Esophagus muscularis mucosa (tissue), 4 donors: ENCODE measurements at regions not wholly inside any gene's neighbourhood (a gene's known extent, or its start where the extent isn't known, plus 50 kb on each side); places are given as distances from the start of the nearest gene placed in this dataset.

Experiments
- DNase-seq: peaks from one replicate; pipeline ENCODE4 v3.0.0-alpha.2; 2017; ENCODE audit errors: extremely low spot score
- H3K27ac ChIP-seq, 4 donors: fragments of 200-600 bp; sonication (generic); replicated peaks in 1 of 4; 1 replicate in 3 of 4; 2 replicates in 1 of 4; pipeline ENCODE4 v1.5.1; 2016 to 2019; ENCODE audit warnings: mild to moderate bottlenecking in 1 of 4
- H3K27me3 ChIP-seq, 4 donors: fragments of 200-600 bp; sonication (generic); one replicate each; pipeline versions ENCODE4 v1.5.1 to v1.6.0; 2016 to 2019
- H3K36me3 ChIP-seq, 4 donors: fragments of 200-600 bp; sonication (generic); one replicate each; pipeline ENCODE4 v1.5.1; 2016 to 2019
- H3K4me1 ChIP-seq, 4 donors: fragments of 200-600 bp; sonication (generic); one replicate each; pipeline ENCODE4 v1.5.1; 2016 to 2019
- H3K4me3 ChIP-seq, 4 donors: fragments of 200-600 bp; sonication (generic); 1 replicate in 2 of 4; 2 replicates in 2 of 4; pipeline ENCODE4 v1.5.1; 2016 to 2019; ENCODE audit warnings: mild to moderate bottlenecking in 4 of 4, moderate library complexity in 1 of 4
- H3K9me3 ChIP-seq, 4 donors: fragments of 200-600 bp; sonication (generic); 1 replicate in 3 of 4; 2 replicates in 1 of 4; pipeline ENCODE4 v1.5.1; 2016 to 2019
- EP300 ChIP-seq: sonication (generic); formaldehyde crosslinking; IDR thresholded peaks from one replicate; pipeline ENCODE4 v1.6.1; 2017; ENCODE audit warnings: antibody characterized with exemption
- POLR2A ChIP-seq: fragments of 450-650 bp; IDR thresholded peaks from one replicate; pipeline ENCODE4 v1.6.1; 2017; ENCODE audit warnings: antibody characterized with exemption, moderate library complexity, mild to moderate bottlenecking, low read depth
- POLR2AphosphoS5 ChIP-seq, 2 donors: sonication (generic); formaldehyde crosslinking; IDR thresholded peaks; one replicate each; pipeline ENCODE4 v1.6.1; 2017; ENCODE audit warnings: antibody characterized with exemption in 2 of 2
- WGBS: methylation state at CpG from one replicate; pipeline ENCODE4 v1.1.5; 2018; 5-methylcytosine and 5-hydroxymethylcytosine counted together
- intact Hi-C: fragments of 100-400 bp; cut with DNase I; formaldehyde crosslinking; loops from one replicate; pipeline ENCODE4 v1.15.1; 2023
- TF ChIP-seq, protein P1 (sequence below), 3 experiments: fragments of 200-600 bp in 2 of 3; fragments of 450-650 bp in 1 of 3; sonication (generic) in 2 of 3; IDR thresholded peaks; one replicate each; pipeline ENCODE4 v1.5.1; 2017 to 2019; ENCODE audit warnings: antibody characterized with exemption in 3 of 3, mild to moderate bottlenecking in 2 of 3, moderate library complexity in 1 of 3

DNA sequence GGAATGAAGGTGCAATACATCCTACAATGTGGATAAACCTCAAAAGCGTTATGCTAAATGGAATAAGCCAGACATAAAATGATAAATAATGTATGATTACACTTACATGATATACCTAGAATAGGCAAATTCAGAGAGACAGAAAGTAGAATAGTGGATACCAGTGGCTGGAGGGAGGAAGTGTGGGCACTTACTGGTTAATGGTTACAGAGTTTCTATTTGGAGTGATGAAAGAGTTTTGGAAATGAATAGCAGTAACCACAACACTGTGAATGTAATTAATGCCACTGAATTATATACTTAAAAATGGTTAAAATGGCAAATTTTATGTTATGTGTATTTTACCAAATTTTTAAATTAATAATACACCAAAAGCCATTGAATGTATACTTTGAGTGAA is 71.4 kb upstream of the CST7 start:
- WGBS: 92% methylated on average over 1 of the region's 1 CpG
- no peak overlapping the region for H3K4me3 ChIP-seq

DNA sequence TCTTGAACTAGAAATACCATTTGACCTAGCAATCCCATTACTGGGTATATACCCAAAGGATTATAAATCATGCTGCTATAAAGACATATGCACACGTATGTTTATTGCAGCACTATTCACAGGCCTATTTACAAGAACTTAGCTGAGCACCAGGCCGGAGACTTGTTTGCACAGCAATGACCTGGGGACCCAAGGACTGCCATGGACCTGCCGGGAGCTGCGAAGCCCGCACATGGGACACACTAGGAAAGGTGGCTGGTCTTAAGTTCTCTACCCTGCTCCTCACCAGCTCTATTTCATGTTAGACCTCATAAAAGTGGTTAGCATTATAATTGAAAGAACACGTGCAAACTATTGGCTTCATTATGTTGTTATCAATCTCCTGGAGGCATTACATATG is 70.4 kb upstream of the CST7 start:
- DNase-seq: no peak
- Histone ChIP-seq H3K27ac (no peak overlapping the region), H3K9me3 (peaks cover 0 to 23% (median 13%) of the 10 kb centered on the region in 4 donors), H3K27me3 (peaks cover 0 to 9% (median 0%) of the 10 kb centered on the region in 4 donors), H3K36me3 (no peaks in the 10 kb centered on the region), H3K4me1 (no peaks in the 10 kb centered on the region), H3K4me3 (no peak overlapping the region)
- TF ChIP-seq EP300 (no peak), POLR2AphosphoS5 (IDR thresholded peaks at IDR 0.05) (no peak), POLR2A (no peak)
- TF ChIP-seq, protein P1, sequence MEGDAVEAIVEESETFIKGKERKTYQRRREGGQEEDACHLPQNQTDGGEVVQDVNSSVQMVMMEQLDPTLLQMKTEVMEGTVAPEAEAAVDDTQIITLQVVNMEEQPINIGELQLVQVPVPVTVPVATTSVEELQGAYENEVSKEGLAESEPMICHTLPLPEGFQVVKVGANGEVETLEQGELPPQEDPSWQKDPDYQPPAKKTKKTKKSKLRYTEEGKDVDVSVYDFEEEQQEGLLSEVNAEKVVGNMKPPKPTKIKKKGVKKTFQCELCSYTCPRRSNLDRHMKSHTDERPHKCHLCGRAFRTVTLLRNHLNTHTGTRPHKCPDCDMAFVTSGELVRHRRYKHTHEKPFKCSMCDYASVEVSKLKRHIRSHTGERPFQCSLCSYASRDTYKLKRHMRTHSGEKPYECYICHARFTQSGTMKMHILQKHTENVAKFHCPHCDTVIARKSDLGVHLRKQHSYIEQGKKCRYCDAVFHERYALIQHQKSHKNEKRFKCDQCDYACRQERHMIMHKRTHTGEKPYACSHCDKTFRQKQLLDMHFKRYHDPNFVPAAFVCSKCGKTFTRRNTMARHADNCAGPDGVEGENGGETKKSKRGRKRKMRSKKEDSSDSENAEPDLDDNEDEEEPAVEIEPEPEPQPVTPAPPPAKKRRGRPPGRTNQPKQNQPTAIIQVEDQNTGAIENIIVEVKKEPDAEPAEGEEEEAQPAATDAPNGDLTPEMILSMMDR (IDR thresholded peaks at IDR 0.05): no peak
- intact Hi-C loops: no loop called here
- 96% methylated on average over 6 of the region's 6 CpGs for WGBS

More for the DNA sequence above, 71.4 kb upstream of the CST7 start:
- intact Hi-C loops: no loop called here
- H3K4me1 ChIP-seq: no peaks in the 10 kb centered on the region
- no peaks in the 10 kb centered on the region for H3K36me3 ChIP-seq
- peaks cover 0 to 18% (median 8%) of the 10 kb centered on the region in 4 donors for H3K9me3 ChIP-seq
- no peak for TF ChIP-seq POLR2A
- TF ChIP-seq, protein P1 (IDR thresholded peaks at IDR 0.05): no peak
- no peak for TF ChIP-seq EP300
- no peak for TF ChIP-seq POLR2AphosphoS5 (IDR thresholded peaks at IDR 0.05)
- DNase-seq: no peak
- H3K27me3 ChIP-seq: peaks cover 0 to 11% (median 0%) of the 10 kb centered on the region in 4 donors
- no peak overlapping the region for H3K27ac ChIP-seq

DNA sequence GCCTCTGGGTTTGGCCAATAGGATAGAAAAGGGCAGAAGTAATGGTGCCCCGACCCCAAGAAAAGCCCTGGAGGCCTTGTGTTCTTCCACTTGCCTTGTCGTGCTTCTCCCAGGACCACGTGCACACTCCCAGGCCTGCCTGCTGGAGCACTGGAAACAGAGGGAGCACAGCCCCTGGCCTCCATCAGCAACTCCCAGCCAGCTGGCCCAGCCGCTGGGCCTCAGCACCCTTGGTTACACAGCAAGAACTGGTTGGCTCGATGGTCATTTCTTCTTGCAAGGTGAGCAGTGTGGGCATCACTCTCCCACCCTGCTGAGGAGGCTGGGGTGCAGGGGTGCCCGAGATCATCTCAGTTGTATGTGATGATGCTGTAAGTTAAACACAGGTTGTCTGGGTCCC is 69.2 kb upstream of the CST7 start:
- H3K27me3 ChIP-seq: peaks cover 0 to 6% (median 0%) of the 10 kb centered on the region in 4 donors
- no peak overlapping the region for H3K4me3 ChIP-seq
- no peak overlapping the region for H3K27ac ChIP-seq
- H3K36me3 ChIP-seq: no peaks in the 10 kb centered on the region
- no peak for TF ChIP-seq POLR2A
- TF ChIP-seq, protein P1 (IDR thresholded peaks at IDR 0.05): no peak
- no peak for TF ChIP-seq POLR2AphosphoS5 (IDR thresholded peaks at IDR 0.05)
- no peak for TF ChIP-seq EP300
- no peaks in the 10 kb centered on the region for H3K4me1 ChIP-seq
- WGBS: 85% methylated on average over 5 of the region's 6 CpGs
- intact Hi-C loops: no loop called here
- peaks cover 0 to 23% (median 16%) of the 10 kb centered on the region in 4 donors for H3K9me3 ChIP-seq
- no peak for DNase-seq

DNA sequence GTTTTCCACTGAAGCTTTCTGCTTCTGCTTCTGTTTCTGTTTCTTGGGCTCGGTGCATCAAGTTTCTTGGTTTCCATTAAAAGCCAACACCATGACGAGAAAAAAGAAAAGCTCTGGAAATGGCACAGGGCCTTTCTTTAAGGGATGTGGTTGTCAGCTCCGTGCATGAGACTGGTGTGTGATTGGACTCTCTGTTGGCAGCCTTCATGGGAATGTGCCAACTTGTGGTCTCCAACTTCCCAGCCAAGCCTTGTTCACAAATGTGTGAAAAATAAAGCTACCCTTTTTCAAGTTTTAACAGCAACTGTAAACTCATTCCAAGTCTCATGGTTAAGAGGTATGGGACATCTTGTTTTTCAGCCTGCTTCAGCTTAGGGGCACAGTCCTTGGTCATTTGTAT is 68.7 kb upstream of the CST7 start:
- H3K4me1 ChIP-seq: no peaks in the 10 kb centered on the region
- no peaks in the 10 kb centered on the region for H3K36me3 ChIP-seq
- no peak overlapping the region for H3K4me3 ChIP-seq
- no peak for DNase-seq
- 90% methylated on average over 3 of the region's 3 CpGs for WGBS
- peaks cover 0 to 6% (median 0%) of the 10 kb centered on the region in 4 donors for H3K27me3 ChIP-seq
- intact Hi-C loops: no loop called here
- no peak overlapping the region for H3K27ac ChIP-seq
- TF ChIP-seq POLR2A: no peak
- no peak for TF ChIP-seq POLR2AphosphoS5 (IDR thresholded peaks at IDR 0.05)
- TF ChIP-seq EP300: no peak
- TF ChIP-seq, protein P1 (IDR thresholded peaks at IDR 0.05): no peak
- H3K9me3 ChIP-seq: peaks cover 0 to 23% (median 16%) of the 10 kb centered on the region in 4 donors

DNA sequence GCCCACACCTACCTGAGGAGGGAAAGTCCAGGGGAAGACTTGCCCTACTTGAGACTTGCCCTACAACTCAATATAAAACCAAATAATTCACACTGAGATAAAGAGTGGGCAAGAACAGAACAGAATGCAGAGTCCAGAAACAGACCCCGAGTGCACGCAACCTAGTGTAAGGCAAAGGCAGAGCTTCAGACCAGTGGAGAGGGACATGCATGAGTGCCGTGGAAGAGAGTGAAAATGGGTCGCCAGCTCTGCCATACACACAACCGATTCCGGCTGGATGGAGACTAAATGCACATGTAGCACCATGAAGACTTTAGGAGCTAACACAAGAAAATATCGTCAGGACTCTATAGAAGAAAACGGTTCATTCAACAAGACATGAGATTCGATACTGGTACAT is 58.8 kb upstream of the CST7 start:
- intact Hi-C loops: no loop called here
- WGBS: 91% methylated on average over 9 of the region's 9 CpGs
- Histone ChIP-seq H3K4me1 (no peaks in the 10 kb centered on the region), H3K4me3 (no peak overlapping the region), H3K36me3 (no peaks in the 10 kb centered on the region), H3K9me3 (no peaks in the 10 kb centered on the region), H3K27me3 (no peaks in the 10 kb centered on the region), H3K27ac (no peak overlapping the region)
- peak; percentile 88 for DNase-seq
- TF ChIP-seq EP300 (no peak), POLR2A (no peak), POLR2AphosphoS5 (IDR thresholded peaks at IDR 0.05) (no peak)
- TF ChIP-seq, protein P1 (IDR thresholded peaks at IDR 0.05): no peak
